ENCODE measurements at regions not wholly inside any gene's neighbourhood (a gene's known extent, or its start where the extent isn't known, plus 50 kb on each side); places are given as distances from the start of the nearest gene placed in this dataset.

DNA sequence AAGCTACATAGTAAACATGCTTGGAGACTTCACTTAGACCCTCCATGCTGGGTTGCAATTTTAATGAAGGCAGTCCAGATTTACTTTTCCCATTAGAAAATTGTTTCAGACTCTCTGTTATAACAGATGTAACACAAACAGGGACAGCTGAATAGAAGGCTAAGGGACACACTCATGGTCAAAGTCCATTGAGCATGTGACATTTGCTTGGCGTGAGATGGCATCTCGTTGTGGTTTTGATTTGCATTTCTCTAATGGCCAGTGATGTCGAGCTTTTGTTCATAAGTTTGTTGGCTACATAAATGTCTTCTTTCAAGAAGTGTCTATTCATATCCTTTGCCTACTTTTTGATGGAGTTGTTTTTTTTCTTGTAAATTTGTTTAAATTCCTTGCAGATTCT, 358.2 kb upstream of the CLNK start:
- no peak overlapping the region for H4K8ac ChIP-seq (ENCODE audit: extremely low read depth, insufficient read depth, low read length)
- H3K4me2 ChIP-seq (ENCODE audit: insufficient read depth in 1 of 2, low read depth in 2 of 2, low read length in 2 of 2), result no peak overlapping the region
- H3K4me1 ChIP-seq (replicated peaks in 1 of 4; ENCODE audit: control insufficient read depth in 3 of 4, insufficient read depth in 4 of 4, low read length in 3 of 4), result no peaks in the 10 kb centered on the region
- DNase-seq (ENCODE audit: low read depth in 1 of 2, low spot score in 2 of 2) (no peak), FAIRE-seq (no peak)
- no peak overlapping the region for H2BK120ac ChIP-seq (replicated peaks; ENCODE audit: low read depth, low read length)
- H2AFZ ChIP-seq (ENCODE audit: low read length), result no peak overlapping the region
- no peak overlapping the region for H3K4me3 ChIP-seq (ENCODE audit: extremely low read depth in 1 of 4, insufficient read depth in 2 of 4, low read depth in 3 of 4, low read length in 4 of 4)
- no peak overlapping the region for H3K56ac ChIP-seq (replicated peaks; ENCODE audit: insufficient read length, low read depth, low read length)
- H3K23ac ChIP-seq (ENCODE audit: insufficient read length), result no peak overlapping the region
- H3K27me3 ChIP-seq (replicated peaks in 1 of 4; ENCODE audit: control insufficient read depth in 3 of 4, extremely low read depth in 1 of 4, insufficient read depth in 3 of 4, low read length in 3 of 4), result no peaks in the 10 kb centered on the region
- ChIA-PET POLR2A (ENCODE audit: partially characterized antibody) (no interaction called here), CTCF (ENCODE audit: partially characterized antibody) (no interaction called here)
- H3K14ac ChIP-seq (ENCODE audit: insufficient read length), result no peak overlapping the region
- no peaks in the 10 kb centered on the region for H3K23me2 ChIP-seq (ENCODE audit: low read depth, low read length)
- 99% methylated on average over 3 of the region's 3 CpGs; no CpG with 5 or more reads in 1 of the 2 experiments for WGBS, 2 experiments (ENCODE audit: extremely low coverage in 1 of 2, insufficient coverage in 1 of 2, insufficient read length in 1 of 2, insufficient replicate concordance in 2 of 2, low coverage in 1 of 2, low lambda C conversion rate in 2 of 2, missing lambda C conversion rate in 1 of 2)
- H4K20me1 ChIP-seq (replicated peaks in 1 of 2; ENCODE audit: control insufficient read depth in 1 of 2, insufficient read depth in 2 of 2, low read length in 2 of 2), result no peaks in the 10 kb centered on the region
- no peak overlapping the region for H2BK15ac ChIP-seq (ENCODE audit: low read length)
- H2BK20ac ChIP-seq (ENCODE audit: low read length), result no peak overlapping the region
- no peak overlapping the region for H3K18ac ChIP-seq (ENCODE audit: extremely low read depth, low read length)
- H2BK5ac ChIP-seq (ENCODE audit: low read depth, low read length), result no peak overlapping the region
- no peak overlapping the region for H3K4ac ChIP-seq (replicated peaks; ENCODE audit: insufficient read length, low read depth, low read length)
- H2AK5ac ChIP-seq (ENCODE audit: low read depth, low read length), result no peak overlapping the region
- H3K9ac ChIP-seq (replicated peaks in 1 of 4; ENCODE audit: extremely low read depth in 1 of 4, low read depth in 3 of 4, low read length in 3 of 4), result no peak overlapping the region
- no peak overlapping the region for H3K27ac ChIP-seq (ENCODE audit: low read depth, low read length)
- no peak overlapping the region for H4K5ac ChIP-seq (ENCODE audit: insufficient read length, low read depth, low read length)
- H3K9me3 ChIP-seq (ENCODE audit: insufficient read depth in 2 of 2, low read depth in 1 of 2, low read length in 1 of 2), result no peaks in the 10 kb centered on the region
- H3K79me1 ChIP-seq (ENCODE audit: low read depth, low read length), result no peaks in the 10 kb centered on the region
- no peaks in the 10 kb centered on the region for H3K36me3 ChIP-seq (ENCODE audit: control insufficient read depth in 2 of 4, insufficient read depth in 4 of 4, low read length in 3 of 4)
- no peak overlapping the region for H2BK12ac ChIP-seq (ENCODE audit: low read depth, low read length)
- no peaks in the 10 kb centered on the region for H3K79me2 ChIP-seq (ENCODE audit: control insufficient read depth in 1 of 2, insufficient read depth in 2 of 2, low read length in 2 of 2)
- H4K91ac ChIP-seq (replicated peaks; ENCODE audit: insufficient read length, low read length), result no peak overlapping the region
- TF ChIP-seq SP1 (IDR thresholded peaks at IDR 0.05; ENCODE audit: low read depth, low read length) (no peak), EGR1 (IDR thresholded peaks at IDR 0.05; ENCODE audit: borderline replicate concordance, low read depth, low read length) (no peak), KDM1A (IDR thresholded peaks at IDR 0.05; ENCODE audit: borderline replicate concordance, low read length) (no peak), GABPA (IDR thresholded peaks at IDR 0.05; ENCODE audit: borderline replicate concordance, insufficient read depth, low read length) (no peak), HDAC6 (IDR thresholded peaks at IDR 0.05; ENCODE audit: low read depth, low read length) (no peak)

All from H1 (cell line).